Memory B cell (primary cell): ENCODE measurements at regions not wholly inside any gene's neighbourhood (a gene's known extent, or its start where the extent isn't known, plus 50 kb on each side); places are given as distances from the start of the nearest gene placed in this dataset.

Experiments
- ATAC-seq: fragments of 150-1000 bp; cut with Tn5 transposase; 2 replicates; pipeline ENCODE4 v1.10.0; 2021; ENCODE audit warnings: low read depth, mild to moderate bottlenecking, moderate library complexity
- DNase-seq, 2 donors: peaks; one replicate each; pipeline ENCODE4 v3.0.0; 2022; ENCODE audit warnings: low spot score in 2 of 2
- H3K27ac Mint-ChIP-seq: one replicate; pipeline ENCODE4 v1.8.0; 2022; ENCODE audit warnings: mild to moderate bottlenecking, moderate library complexity, mixed read lengths
- H3K27me3 Mint-ChIP-seq: one replicate; pipeline ENCODE4 v1.8.0; 2022; ENCODE audit warnings: mixed read lengths
- H3K36me3 Mint-ChIP-seq: one replicate; pipeline ENCODE4 v1.8.0; 2022; ENCODE audit warnings: mild to moderate bottlenecking, mixed read lengths
- H3K4me1 Mint-ChIP-seq: one replicate; pipeline ENCODE4 v1.8.0; 2022; ENCODE audit warnings: mixed read lengths
- H3K4me3 Mint-ChIP-seq: one replicate; pipeline ENCODE4 v1.8.0; 2022; ENCODE audit warnings: mild to moderate bottlenecking, moderate library complexity, mixed read lengths
- H3K9me3 Mint-ChIP-seq: one replicate; pipeline ENCODE4 v1.8.0; 2022; ENCODE audit warnings: mixed read lengths

GRCh38 chr6:14670806-14671205, 553.2 kb downstream of the CD83 start:
- Mint-ChIP-seq H3K4me1 (peaks cover 15% of the 10 kb centered on the region), H3K4me3 (no peak overlapping the region), H3K9me3 (peaks cover 2% of the 10 kb centered on the region), H3K27ac (peak overlapping the region; percentile 49), H3K36me3 (no peaks in the 10 kb centered on the region), H3K27me3 (no peaks in the 10 kb centered on the region)
- ATAC-seq, result no peak
- no peak for DNase-seq

GRCh38 chr6:14671261-14671681, 553.7 kb downstream of the CD83 start:
- H3K36me3 Mint-ChIP-seq, result no peaks in the 10 kb centered on the region
- H3K4me1 Mint-ChIP-seq, result peaks cover 10% of the 10 kb centered on the region
- ATAC-seq (no peak), DNase-seq (no peak)
- no peak overlapping the region for H3K4me3 Mint-ChIP-seq
- H3K27me3 Mint-ChIP-seq, result no peaks in the 10 kb centered on the region
- peaks cover 2% of the 10 kb centered on the region for H3K9me3 Mint-ChIP-seq
- peak overlapping the region; percentile 49 for H3K27ac Mint-ChIP-seq

- ATAC-seq (no peak), DNase-seq (no peak)
- Mint-ChIP-seq H3K4me1 (peaks cover 6% of the 10 kb centered on the region), H3K4me3 (no peak overlapping the region), H3K36me3 (no peaks in the 10 kb centered on the region), H3K27ac (no peak overlapping the region), H3K27me3 (no peaks in the 10 kb centered on the region), H3K9me3 (peaks cover 2% of the 10 kb centered on the region)
Measured at GRCh38 chr6:14671937-14672336, 554.4 kb downstream of the CD83 start.

GRCh38 chr6:14673201-14673600, 555.6 kb downstream of the CD83 start:
- H3K4me3 Mint-ChIP-seq, result no peak overlapping the region
- ATAC-seq (no peak), DNase-seq (no peak)
- H3K9me3 Mint-ChIP-seq, result peaks cover 2% of the 10 kb centered on the region
- H3K27me3 Mint-ChIP-seq, result no peaks in the 10 kb centered on the region
- peaks cover 10% of the 10 kb centered on the region for H3K4me1 Mint-ChIP-seq
- H3K27ac Mint-ChIP-seq, result no peak overlapping the region
- no peaks in the 10 kb centered on the region for H3K36me3 Mint-ChIP-seq

GRCh38 chr6:14674458-14674857, 556.9 kb downstream of the CD83 start:
- no peak overlapping the region for H3K4me3 Mint-ChIP-seq
- ATAC-seq, result no peak

GRCh38 chr6:14674867-14675648, 557.5 kb downstream of the CD83 start:
- DNase-seq (no peak), ATAC-seq (no peak)
- Mint-ChIP-seq H3K4me1 (peaks cover 10% of the 10 kb centered on the region), H3K36me3 (no peaks in the 10 kb centered on the region), H3K4me3 (no peak overlapping the region), H3K27ac (no peak overlapping the region), H3K27me3 (no peaks in the 10 kb centered on the region), H3K9me3 (peaks cover 2% of the 10 kb centered on the region)

More at GRCh38 chr6:14674458-14674857, 556.9 kb downstream of the CD83 start:
- peaks cover 10% of the 10 kb centered on the region for H3K4me1 Mint-ChIP-seq
- H3K9me3 Mint-ChIP-seq, result peaks cover 2% of the 10 kb centered on the region
- DNase-seq, result no peak
- H3K27ac Mint-ChIP-seq, result no peak overlapping the region
- H3K27me3 Mint-ChIP-seq, result no peaks in the 10 kb centered on the region
- no peaks in the 10 kb centered on the region for H3K36me3 Mint-ChIP-seq

- Mint-ChIP-seq H3K27ac (no peak overlapping the region), H3K36me3 (no peaks in the 10 kb centered on the region), H3K4me3 (no peak overlapping the region), H3K27me3 (no peaks in the 10 kb centered on the region), H3K9me3 (peaks cover 2% of the 10 kb centered on the region), H3K4me1 (peaks cover 7% of the 10 kb centered on the region)
- DNase-seq (no peak), ATAC-seq (no peak)
Measured at GRCh38 chr6:14676064-14676463, 558.5 kb downstream of the CD83 start.

- no peaks in the 10 kb centered on the region for H3K36me3 Mint-ChIP-seq
- H3K27me3 Mint-ChIP-seq, result no peaks in the 10 kb centered on the region
- H3K27ac Mint-ChIP-seq, result peak overlapping the region; percentile 13
- H3K4me3 Mint-ChIP-seq, result no peak overlapping the region
- DNase-seq (no peak), ATAC-seq (no peak)
- peaks cover 9% of the 10 kb centered on the region for H3K4me1 Mint-ChIP-seq
- peaks cover 2% of the 10 kb centered on the region for H3K9me3 Mint-ChIP-seq
Measured at GRCh38 chr6:14676977-14677781, 559.6 kb downstream of the CD83 start.

GRCh38 chr6:14681699-14682487, 564.0 kb upstream of the JARID2 start:
- no peaks in the 10 kb centered on the region for H3K36me3 Mint-ChIP-seq
- H3K4me1 Mint-ChIP-seq, result peaks cover 15% of the 10 kb centered on the region
- peaks cover 1% of the 10 kb centered on the region for H3K9me3 Mint-ChIP-seq
- ATAC-seq (no peak), DNase-seq (no peak)
- no peak overlapping the region for H3K4me3 Mint-ChIP-seq
- no peak overlapping the region for H3K27ac Mint-ChIP-seq
- H3K27me3 Mint-ChIP-seq, result no peaks in the 10 kb centered on the region

- Mint-ChIP-seq H3K4me1 (peaks cover 11% of the 10 kb centered on the region), H3K27ac (no peak overlapping the region), H3K36me3 (no peaks in the 10 kb centered on the region), H3K9me3 (peaks cover 1% of the 10 kb centered on the region), H3K27me3 (no peaks in the 10 kb centered on the region), H3K4me3 (no peak overlapping the region)
- ATAC-seq (no peak), DNase-seq (no peak)
Measured at GRCh38 chr6:14682812-14683211, 563.1 kb upstream of the JARID2 start.

- H3K27ac Mint-ChIP-seq, result no peak overlapping the region
- H3K9me3 Mint-ChIP-seq, result no peaks in the 10 kb centered on the region
- DNase-seq (no peak), ATAC-seq (no peak)
- H3K27me3 Mint-ChIP-seq, result no peaks in the 10 kb centered on the region
- no peaks in the 10 kb centered on the region for H3K36me3 Mint-ChIP-seq
- no peak overlapping the region for H3K4me3 Mint-ChIP-seq
- H3K4me1 Mint-ChIP-seq, result peaks cover 2% of the 10 kb centered on the region
Measured at GRCh38 chr6:14689639-14690038, 556.2 kb upstream of the JARID2 start.

- no peaks in the 10 kb centered on the region for H3K27me3 Mint-ChIP-seq
- ATAC-seq (no peak), DNase-seq (no peak)
- H3K9me3 Mint-ChIP-seq, result no peaks in the 10 kb centered on the region
- H3K36me3 Mint-ChIP-seq, result no peaks in the 10 kb centered on the region
- peaks cover 2% of the 10 kb centered on the region for H3K4me1 Mint-ChIP-seq
- no peak overlapping the region for H3K4me3 Mint-ChIP-seq
- no peak overlapping the region for H3K27ac Mint-ChIP-seq
Measured at GRCh38 chr6:14690120-14691056, 555.5 kb upstream of the JARID2 start.

GRCh38 chr6:14692208-14692607, 553.7 kb upstream of the JARID2 start:
- no peaks in the 10 kb centered on the region for H3K9me3 Mint-ChIP-seq
- H3K27ac Mint-ChIP-seq, result no peak overlapping the region
- no peak for ATAC-seq
- no peaks in the 10 kb centered on the region for H3K27me3 Mint-ChIP-seq
- no peaks in the 10 kb centered on the region for H3K36me3 Mint-ChIP-seq
- no peak for DNase-seq
- H3K4me1 Mint-ChIP-seq, result peaks cover 5% of the 10 kb centered on the region
- no peak overlapping the region for H3K4me3 Mint-ChIP-seq
